ENCODE measurements at regions not wholly inside any gene's neighbourhood (a gene's known extent, or its start where the extent isn't known, plus 50 kb on each side); places are given as distances from the start of the nearest gene placed in this dataset.

GRCh38 chr16:65624666-65625065 lies 502.8 kb upstream of the CDH11 start:
- H3K27ac ChIP-seq, result no peak overlapping the region
- H2AFZ ChIP-seq (ENCODE audit: low read depth), result no peak overlapping the region
- TF ChIP-seq CTCF (conservative IDR thresholded peaks at IDR 0.05; ENCODE audit: low read depth, low read length), result no peak
- H3K4me2 ChIP-seq, result no peak overlapping the region
- no peak overlapping the region for H3K9ac ChIP-seq
- no peaks in the 10 kb centered on the region for H3K27me3 ChIP-seq (ENCODE audit: insufficient read depth, low read depth)
- H3K79me2 ChIP-seq (ENCODE audit: insufficient read depth, low read depth), result no peaks in the 10 kb centered on the region
- H3K4me1 ChIP-seq (ENCODE audit: low read depth, poor library complexity, severe bottlenecking), result no peaks in the 10 kb centered on the region
- H3K36me3 ChIP-seq (ENCODE audit: insufficient read depth), result no peaks in the 10 kb centered on the region
- no peaks in the 10 kb centered on the region for H4K20me1 ChIP-seq (ENCODE audit: insufficient read depth)
- no peak overlapping the region for H3K4me3 ChIP-seq (IDR thresholded peaks at IDR 0.05; ENCODE audit: insufficient read depth, low read depth, low read length)

GRCh38 chr16:65624229-65624628 lies 502.4 kb upstream of the CDH11 start:
- H2AFZ ChIP-seq (ENCODE audit: low read depth), result no peak overlapping the region
- H3K36me3 ChIP-seq (ENCODE audit: insufficient read depth), result no peaks in the 10 kb centered on the region
- no peak overlapping the region for H3K27ac ChIP-seq
- no peaks in the 10 kb centered on the region for H3K27me3 ChIP-seq (ENCODE audit: insufficient read depth, low read depth)
- H3K4me1 ChIP-seq (ENCODE audit: low read depth, poor library complexity, severe bottlenecking), result no peaks in the 10 kb centered on the region
- H4K20me1 ChIP-seq (ENCODE audit: insufficient read depth), result no peaks in the 10 kb centered on the region
- no peak overlapping the region for H3K4me2 ChIP-seq
- no peak for TF ChIP-seq CTCF (conservative IDR thresholded peaks at IDR 0.05; ENCODE audit: low read depth, low read length)
- no peak overlapping the region for H3K9ac ChIP-seq
- no peak overlapping the region for H3K4me3 ChIP-seq (IDR thresholded peaks at IDR 0.05; ENCODE audit: insufficient read depth, low read depth, low read length)
- no peaks in the 10 kb centered on the region for H3K79me2 ChIP-seq (ENCODE audit: insufficient read depth, low read depth)

- no peaks in the 10 kb centered on the region for H3K36me3 ChIP-seq (ENCODE audit: insufficient read depth)
- no peaks in the 10 kb centered on the region for H3K79me2 ChIP-seq (ENCODE audit: insufficient read depth, low read depth)
- H3K4me3 ChIP-seq (IDR thresholded peaks at IDR 0.05; ENCODE audit: insufficient read depth, low read depth, low read length), result no peak overlapping the region
- no peaks in the 10 kb centered on the region for H4K20me1 ChIP-seq (ENCODE audit: insufficient read depth)
- H3K4me2 ChIP-seq, result no peak overlapping the region
- H3K4me1 ChIP-seq (ENCODE audit: low read depth, poor library complexity, severe bottlenecking), result no peaks in the 10 kb centered on the region
- no peak for TF ChIP-seq CTCF (conservative IDR thresholded peaks at IDR 0.05; ENCODE audit: low read depth, low read length)
- no peak overlapping the region for H3K27ac ChIP-seq
- H3K9ac ChIP-seq, result no peak overlapping the region
- no peaks in the 10 kb centered on the region for H3K27me3 ChIP-seq (ENCODE audit: insufficient read depth, low read depth)
- no peak overlapping the region for H2AFZ ChIP-seq (ENCODE audit: low read depth)
Observed at GRCh38 chr16:65622871-65623270, 501.0 kb upstream of the CDH11 start.

- no peak for TF ChIP-seq CTCF (conservative IDR thresholded peaks at IDR 0.05; ENCODE audit: low read depth, low read length)
- Histone ChIP-seq H3K27me3 (ENCODE audit: insufficient read depth, low read depth) (no peaks in the 10 kb centered on the region), H3K4me2 (no peak overlapping the region), H3K27ac (no peak overlapping the region), H3K4me3 (IDR thresholded peaks at IDR 0.05; ENCODE audit: insufficient read depth, low read depth, low read length) (no peak overlapping the region), H2AFZ (ENCODE audit: low read depth) (no peak overlapping the region), H3K36me3 (ENCODE audit: insufficient read depth) (no peaks in the 10 kb centered on the region), H3K9ac (no peak overlapping the region), H3K79me2 (ENCODE audit: insufficient read depth, low read depth) (no peaks in the 10 kb centered on the region), H3K4me1 (ENCODE audit: low read depth, poor library complexity, severe bottlenecking) (no peaks in the 10 kb centered on the region), H4K20me1 (ENCODE audit: insufficient read depth) (no peaks in the 10 kb centered on the region)
Observed at GRCh38 chr16:65622151-65622550, 500.3 kb upstream of the CDH11 start.

GRCh38 chr16:65621640-65622039 lies 499.8 kb upstream of the CDH11 start:
- no peaks in the 10 kb centered on the region for H3K36me3 ChIP-seq (ENCODE audit: insufficient read depth)
- H3K79me2 ChIP-seq (ENCODE audit: insufficient read depth, low read depth), result no peaks in the 10 kb centered on the region
- H3K4me2 ChIP-seq, result no peak overlapping the region
- no peak overlapping the region for H3K4me3 ChIP-seq (IDR thresholded peaks at IDR 0.05; ENCODE audit: insufficient read depth, low read depth, low read length)
- H2AFZ ChIP-seq (ENCODE audit: low read depth), result no peak overlapping the region
- no peak overlapping the region for H3K9ac ChIP-seq
- H4K20me1 ChIP-seq (ENCODE audit: insufficient read depth), result no peaks in the 10 kb centered on the region
- H3K4me1 ChIP-seq (ENCODE audit: low read depth, poor library complexity, severe bottlenecking), result no peaks in the 10 kb centered on the region
- no peak overlapping the region for H3K27ac ChIP-seq
- no peak for TF ChIP-seq CTCF (conservative IDR thresholded peaks at IDR 0.05; ENCODE audit: low read depth, low read length)
- no peaks in the 10 kb centered on the region for H3K27me3 ChIP-seq (ENCODE audit: insufficient read depth, low read depth)
